ENCODE measurements at regions not wholly inside any gene's neighbourhood (a gene's known extent, or its start where the extent isn't known, plus 50 kb on each side); places are given as distances from the start of the nearest gene placed in this dataset.

DNA sequence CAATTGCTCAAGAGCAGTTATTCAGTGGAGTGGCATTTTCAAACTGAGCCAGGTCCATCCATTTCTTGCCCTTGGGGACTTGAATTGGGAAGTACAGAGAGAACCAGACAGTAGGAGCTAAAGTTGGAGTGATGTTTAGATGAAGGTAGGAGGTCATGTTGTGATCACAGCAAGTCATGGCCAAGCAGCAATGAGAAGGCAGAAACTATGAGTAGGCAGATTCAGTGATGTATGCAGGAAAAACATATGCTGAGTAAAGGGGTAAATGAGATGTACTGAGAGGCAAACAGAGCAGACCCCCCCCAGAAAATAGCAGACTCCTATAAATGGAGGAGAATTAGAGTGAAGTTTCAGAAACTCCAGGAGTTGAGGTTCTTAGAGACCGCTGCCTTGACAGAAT, 95.8 kb downstream of the PERP start:
- no peak for DNase-seq

DNA sequence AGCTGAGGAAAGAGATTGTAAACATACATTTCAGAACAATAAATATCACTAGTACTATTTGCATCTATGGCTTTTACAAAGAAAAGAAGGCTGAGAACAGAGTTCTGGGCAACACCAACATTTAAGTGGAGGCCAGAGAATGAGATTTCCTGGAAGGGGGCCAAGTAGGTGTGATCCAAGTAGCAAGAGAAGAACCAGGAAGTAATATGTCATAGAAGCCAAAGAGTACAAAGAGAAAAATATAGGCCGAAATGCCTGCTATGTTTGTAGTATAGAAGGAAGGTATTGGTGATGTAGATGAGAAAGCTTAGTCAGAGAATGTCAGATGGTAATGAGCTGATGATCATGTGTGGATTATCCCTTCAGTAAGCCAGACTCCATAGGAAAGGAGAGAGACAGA, 94.5 kb downstream of the PERP start:
- DNase-seq = no peak

DNA sequence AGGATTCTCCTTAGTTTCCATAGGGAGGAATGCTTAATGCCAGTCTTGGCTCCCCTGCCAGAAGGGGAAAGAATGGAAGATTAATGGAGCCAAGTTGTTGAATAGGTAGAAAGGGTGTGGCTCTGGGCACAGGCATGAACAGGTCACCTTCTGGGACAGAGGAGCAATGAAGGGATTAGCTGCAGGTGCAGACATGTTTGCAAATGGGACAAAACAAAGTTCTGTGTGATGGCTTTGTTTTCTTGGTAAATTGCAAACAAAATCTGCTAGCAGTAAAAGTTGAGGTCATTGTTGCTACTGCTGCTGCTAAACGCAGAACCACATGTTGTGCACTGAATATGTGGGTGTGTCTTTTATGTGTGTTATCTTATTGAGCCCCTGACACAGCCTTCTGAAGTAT, 93.3 kb downstream of the PERP start:
- DNase-seq = peak; percentile 18

DNA sequence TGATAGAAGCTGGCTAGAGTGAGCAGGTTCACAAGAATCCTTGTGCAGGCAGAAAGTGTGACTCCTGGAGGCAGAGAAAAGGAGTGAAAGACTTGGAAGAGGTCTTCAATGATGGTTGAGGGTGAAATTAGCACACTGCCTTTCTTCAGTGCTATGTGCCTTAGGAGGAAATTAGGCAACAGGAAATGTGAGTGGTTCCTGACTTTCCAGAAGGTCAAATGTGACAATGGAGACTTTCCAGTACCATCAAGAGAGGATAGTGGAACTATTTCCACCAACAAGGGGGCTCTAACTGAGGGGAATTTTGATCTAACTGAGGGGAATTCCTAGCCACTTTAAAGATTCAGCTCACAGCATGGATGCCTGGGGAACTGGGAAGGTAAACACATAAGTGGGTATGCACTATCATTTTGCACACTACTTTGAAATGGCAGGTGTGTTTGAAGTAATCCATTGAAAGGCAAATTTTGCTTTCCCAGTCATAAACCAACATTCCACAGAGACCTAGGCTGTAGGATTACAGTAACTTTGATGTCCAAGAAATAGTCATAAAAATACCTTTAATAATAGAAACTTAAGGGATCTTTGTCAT, 90.0 kb downstream of the PERP start:
- DNase-seq = no peak

DNA sequence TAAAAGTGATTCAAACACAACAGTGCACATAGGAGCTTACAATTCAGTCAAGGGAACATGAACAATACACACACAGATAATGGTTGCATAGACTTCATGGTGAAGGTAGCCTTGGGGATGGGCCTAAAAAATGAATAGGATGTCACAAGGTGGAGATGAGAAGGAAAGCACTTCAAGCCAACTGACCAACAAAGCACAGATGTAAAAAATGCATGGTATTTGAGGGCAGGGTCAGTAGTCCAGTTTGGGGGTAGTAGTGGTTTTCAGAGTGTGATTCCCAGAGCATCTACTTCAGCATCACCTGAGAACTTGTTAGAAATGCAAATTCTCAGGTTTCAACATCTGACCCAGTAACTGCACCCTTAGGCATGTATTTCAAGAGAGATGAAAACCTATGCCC, 88.9 kb downstream of the PERP start:
- DNase-seq = no peak

DNA sequence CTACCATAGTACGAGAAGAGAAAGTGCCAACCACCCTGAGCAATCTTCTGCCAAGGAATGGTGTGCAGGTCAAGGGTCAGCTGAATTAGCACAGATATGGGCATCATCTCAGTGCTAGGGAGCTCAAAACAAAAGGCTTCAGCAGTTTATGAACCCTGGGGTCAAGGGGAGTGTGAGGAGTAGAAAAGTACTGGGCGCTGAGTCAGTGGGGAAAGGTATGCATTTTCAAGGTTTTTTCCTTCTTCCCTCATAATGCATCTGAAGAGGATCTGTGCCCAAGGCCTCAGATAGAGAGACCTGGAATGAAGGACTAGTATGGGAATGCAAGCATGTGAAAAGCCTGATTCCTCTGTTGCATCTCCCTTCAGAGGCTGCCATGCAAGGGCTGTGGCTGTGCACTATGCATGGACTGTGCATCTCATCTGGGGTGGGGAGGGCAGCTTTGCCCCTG, 81.7 kb downstream of the PERP start:
- no peak for DNase-seq

DNA sequence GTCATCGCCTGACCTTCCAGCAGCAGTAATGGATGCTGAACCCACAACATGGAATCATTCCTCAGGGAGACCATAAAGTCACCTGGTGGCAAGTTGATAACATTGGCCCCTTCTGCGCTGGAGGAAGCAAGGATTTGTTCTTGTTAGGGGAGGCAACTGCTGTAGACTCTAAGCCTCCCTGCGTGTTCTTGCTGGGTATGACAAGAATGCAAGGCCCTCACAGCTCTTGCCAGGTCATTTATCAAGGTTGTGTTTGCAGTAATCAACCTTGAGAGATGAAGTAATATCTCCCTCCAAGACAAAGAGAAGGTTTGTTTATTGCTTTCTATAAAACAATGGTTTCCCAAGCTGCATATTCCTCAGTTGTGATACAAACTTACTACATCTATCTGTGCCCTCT, 80.9 kb downstream of the PERP start:
- no peak for DNase-seq

DNA sequence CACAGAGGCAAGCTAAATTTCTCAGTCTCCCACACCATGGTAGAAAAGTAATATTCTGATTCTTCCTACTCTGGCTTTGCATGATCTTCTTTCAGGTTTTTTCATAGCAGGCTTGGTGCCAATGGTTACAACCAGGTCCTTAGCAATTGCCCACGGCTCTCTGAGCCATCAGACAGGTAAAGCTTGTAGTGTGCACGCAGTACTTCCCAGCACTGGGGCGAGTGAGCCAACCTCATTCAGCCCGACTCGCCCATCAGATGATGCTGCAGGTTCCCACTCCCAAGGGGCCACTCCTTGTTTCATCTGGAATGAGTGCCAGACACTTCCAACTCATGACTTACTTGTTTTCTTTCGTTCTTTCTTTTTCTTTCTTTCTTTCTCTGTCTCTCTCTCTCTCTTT, 78.3 kb downstream of the PERP start:
- DNase-seq = no peak

DNA sequence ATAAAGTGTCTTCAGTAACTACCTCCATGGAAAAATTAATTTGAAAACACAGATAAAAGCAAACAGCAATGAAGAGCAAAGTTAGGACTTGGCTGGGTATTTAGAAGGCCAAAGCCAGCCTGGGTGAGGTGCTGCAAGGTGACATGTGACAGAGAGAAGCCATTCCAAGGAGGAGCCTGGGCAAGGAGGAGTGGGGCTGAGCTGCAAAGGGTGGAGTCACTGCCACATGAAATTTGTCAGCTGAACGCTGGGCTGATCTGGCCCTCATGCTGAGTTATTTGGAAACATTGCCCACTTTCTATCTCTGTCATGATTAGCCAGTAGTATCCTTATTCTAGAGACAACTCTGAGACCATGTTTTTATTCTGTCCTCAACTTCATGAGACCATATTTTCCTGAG, 76.3 kb downstream of the PERP start:
- DNase-seq = no peak

DNA sequence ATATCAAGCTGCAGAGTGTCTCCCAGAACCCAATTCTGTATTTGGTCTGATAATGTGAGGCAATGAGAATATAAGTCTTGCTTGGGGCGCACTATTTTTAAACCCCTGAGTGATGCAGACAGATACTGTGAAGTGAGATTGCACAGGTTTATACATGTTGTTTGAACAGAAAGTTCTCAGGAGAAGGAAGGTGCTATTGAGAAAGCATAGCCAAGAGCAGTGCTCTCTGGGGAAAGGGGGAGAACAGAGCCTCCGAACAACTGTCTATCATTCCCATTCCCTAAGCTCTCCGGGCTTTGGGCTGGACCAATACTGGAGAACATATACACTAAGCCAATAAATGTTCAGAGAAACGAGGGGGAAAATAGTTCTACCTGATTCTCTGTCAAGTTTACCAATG, 75.8 kb downstream of the PERP start:
- DNase-seq = no peak

DNA sequence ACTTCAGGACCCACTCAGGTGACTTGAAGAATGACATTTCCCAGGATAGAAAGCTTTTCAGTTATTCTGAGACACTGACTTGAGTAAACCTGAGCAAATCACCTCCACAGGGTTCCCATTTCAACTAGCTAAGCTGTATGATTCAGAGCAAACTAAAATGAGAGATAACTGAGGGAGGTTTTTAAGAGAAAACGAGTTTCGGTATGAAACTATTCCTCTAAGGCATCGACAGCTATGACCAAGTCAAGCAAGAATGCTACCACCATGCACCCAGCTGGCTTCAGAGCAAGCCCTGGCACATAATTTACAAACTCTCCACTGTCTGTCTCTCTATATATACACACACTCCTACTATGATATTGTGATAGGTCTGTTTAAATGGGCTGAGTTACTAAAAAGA, 75.4 kb downstream of the PERP start:
- DNase-seq = no peak

DNA sequence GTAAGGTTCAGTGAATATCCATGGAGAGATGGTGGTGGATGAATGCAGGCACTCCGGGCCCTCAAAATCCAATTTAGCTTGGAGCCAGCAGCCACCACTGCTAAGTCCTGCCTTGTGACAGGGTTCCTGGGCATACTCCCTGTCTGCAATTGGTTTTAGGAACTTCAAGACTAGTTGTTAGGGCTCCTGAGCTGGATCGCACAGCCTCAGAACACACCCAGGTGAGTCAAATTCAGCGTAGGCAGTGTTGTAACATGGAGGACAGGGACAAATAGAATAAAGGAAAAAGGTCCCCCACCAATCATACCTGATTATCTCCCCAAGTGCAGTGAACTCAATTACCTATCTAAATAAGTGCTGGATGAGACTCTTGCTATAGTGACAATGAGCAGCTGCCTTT, 74.6 kb downstream of the PERP start:
- DNase-seq = no peak

DNA sequence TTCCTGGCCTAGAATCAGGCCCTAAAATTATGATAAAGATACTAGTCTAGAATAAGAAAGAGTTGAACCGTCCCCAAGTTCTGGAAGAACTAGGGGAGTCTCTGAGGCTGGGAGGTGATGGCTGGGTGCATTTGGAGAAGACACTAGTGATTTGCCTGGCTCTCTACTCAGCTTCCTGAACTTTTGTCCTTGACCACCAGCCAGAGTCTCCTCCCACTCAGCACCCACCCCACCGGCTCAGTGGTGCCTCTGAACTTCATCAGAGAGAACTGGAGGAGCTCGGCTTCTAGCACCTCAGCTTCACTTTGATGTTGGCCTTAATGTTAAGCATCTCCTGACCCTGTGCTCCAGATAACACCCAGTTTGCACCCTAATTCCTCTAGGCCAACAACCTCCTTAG, 73.0 kb downstream of the PERP start:
- DNase-seq = no peak

DNA sequence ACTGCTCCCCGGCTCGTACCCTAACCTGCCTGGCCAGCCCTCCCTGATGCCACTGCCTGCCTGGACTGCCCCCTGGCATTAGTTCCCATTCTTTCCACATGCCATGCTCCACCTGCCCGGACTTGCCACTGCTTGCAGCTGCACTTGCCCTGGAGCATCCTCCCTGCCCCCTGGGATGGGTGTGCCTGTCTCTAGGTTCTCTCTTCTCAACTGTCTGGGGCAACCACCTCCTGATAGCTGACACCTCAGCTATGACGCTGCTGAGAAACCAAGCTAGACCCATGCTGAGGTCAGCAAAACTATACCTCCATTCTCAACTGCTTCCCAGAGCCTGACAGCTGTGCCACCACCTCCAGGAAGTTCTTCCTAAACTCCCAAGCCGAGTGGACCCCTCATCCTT, 72.1 kb downstream of the PERP start:
- DNase-seq = no peak

DNA sequence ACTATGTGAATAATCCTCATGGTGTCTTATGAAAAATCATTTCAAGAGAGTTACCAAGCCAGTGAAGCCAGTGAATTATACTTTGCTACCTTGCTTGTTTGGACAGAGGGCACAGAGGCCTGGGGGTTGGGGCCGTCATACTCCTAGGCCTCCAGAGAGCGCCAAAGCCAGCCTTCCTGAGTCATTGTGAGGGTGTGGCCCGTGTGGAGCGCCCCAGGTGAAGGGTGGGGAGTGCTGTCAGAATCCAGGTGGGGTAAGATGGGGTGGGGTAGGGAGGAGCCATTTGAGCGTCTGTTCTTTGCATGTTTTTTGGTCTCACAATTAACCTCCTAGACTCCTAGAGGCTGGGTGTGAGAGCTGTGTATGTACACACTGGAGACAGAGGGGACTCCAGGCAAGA, 71.1 kb downstream of the PERP start:
- no peak for DNase-seq

DNA sequence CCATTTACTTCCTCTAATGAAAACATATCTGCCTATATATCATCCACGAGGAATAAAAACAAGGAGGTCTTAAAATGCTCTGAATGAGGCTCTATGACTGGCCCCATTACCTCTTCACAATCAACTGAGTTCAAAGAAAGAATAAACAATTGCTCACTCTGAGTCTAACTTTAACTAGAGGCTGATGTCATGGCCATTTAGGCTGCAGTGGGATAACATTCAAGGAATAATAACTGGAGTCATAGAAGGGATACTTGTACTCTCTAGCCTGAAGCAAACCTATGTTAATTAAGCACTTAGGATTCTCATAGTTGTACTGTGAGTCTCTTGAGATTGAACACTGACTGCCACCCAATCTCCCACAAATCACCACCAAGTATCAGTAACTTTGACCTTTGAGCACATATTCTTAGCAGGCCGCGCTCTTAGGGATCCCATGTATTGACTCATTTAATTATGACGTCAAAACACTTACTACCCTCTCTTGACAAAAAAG, 70.2 kb downstream of the PERP start:
- DNase-seq = no peak

DNA sequence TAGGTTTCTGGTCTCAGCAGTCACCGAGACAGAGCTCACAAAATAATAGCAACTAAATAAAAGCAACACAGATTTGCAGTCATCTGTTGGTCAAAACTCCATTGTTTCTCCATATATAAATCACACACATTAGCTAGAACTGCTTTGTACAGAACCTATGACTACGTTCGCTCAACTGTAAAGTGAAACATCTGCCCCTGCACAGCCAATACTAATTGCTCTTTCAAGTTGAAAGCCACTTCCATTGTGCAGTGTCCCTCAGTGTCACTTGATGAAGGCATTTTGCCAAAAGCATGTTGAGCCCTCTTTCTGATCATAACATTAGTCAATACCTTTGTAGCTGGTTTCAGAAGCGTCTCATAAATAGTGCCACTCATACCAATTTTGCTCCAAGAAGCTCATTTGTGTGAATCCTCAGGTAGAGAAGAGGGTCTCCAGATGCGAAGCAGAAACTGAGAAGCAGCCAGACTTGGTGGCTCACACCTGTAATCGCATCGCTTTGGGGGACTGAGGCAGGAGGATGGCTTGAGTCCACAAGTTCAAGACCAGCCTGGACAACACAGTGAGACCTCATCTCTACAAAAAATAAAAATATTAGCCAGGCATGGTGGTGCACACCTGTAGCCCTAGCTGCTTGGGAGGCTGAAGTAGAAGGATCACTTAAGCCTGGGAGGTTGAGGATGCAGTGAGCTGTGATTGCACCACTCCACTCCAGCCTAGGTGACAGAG, 68.9 kb downstream of the PERP start:
- peak; percentile 50 for DNase-seq

Data from NCI-H774 (cell line).